GM23338 (cell line): ENCODE measurements at regions not wholly inside any gene's neighbourhood (a gene's known extent, or its start where the extent isn't known, plus 50 kb on each side); places are given as distances from the start of the nearest gene placed in this dataset.
A peak's percentile ranks its signal among the peaks of the same experiment; 100 is the strongest.

Source experiments
- ATAC-seq: fragments of 200-7000 bp; cut with Tn5 transposase; 3 replicates; pipeline ENCODE4 v1.9.1; 2020
- DNase-seq: peaks from one replicate; pipeline ENCODE4 v3.0.0-alpha.2; 2015; ENCODE audit warnings: low spot score
- H2AFZ ChIP-seq: fragments of 200-600 bp; sonication (generic); 2 replicates; pipeline ENCODE4 v1.8.0; 2016; ENCODE audit warnings: antibody characterized with exemption, mild to moderate bottlenecking, moderate library complexity
- H3F3A ChIP-seq: fragments of 200-600 bp; sonication (generic); replicated peaks from 2 replicates; pipeline ENCODE4 v1.8.0; 2017; ENCODE audit warnings: antibody characterized with exemption, mixed run types, low read depth
- H3K27ac ChIP-seq: fragments of 200-600 bp; sonication (generic); 2 replicates; pipeline ENCODE4 v1.6.1; 2016; ENCODE audit warnings: low read depth
- H3K27me3 ChIP-seq: fragments of 200-600 bp; sonication (generic); 2 replicates; pipeline ENCODE4 v1.8.0; 2016; ENCODE audit warnings: mild to moderate bottlenecking, mixed run types, moderate library complexity; ENCODE audit not compliant: insufficient read depth
- H3K36me3 ChIP-seq: fragments of 200-600 bp; sonication (generic); 2 replicates; pipeline ENCODE4 v1.8.0; 2016; ENCODE audit warnings: mild to moderate bottlenecking; ENCODE audit not compliant: insufficient read depth
- H3K4me1 ChIP-seq: fragments of 200-600 bp; sonication (generic); 2 replicates; pipeline ENCODE4 v1.8.0; 2016; ENCODE audit warnings: mild to moderate bottlenecking, moderate library complexity; ENCODE audit not compliant: insufficient read depth
- H3K4me2 ChIP-seq: fragments of 200-600 bp; sonication (generic); 2 replicates; pipeline ENCODE4 v1.7.1; 2017; ENCODE audit warnings: mixed run types
- H3K4me3 ChIP-seq: fragments of 200-600 bp; sonication (generic); 2 replicates; pipeline ENCODE4 v1.6.1; 2016; ENCODE audit warnings: mixed run types
- H3K79me2 ChIP-seq: fragments of 200-600 bp; sonication (generic); replicated peaks from 2 replicates; pipeline ENCODE4 v1.8.0; 2017; ENCODE audit warnings: mild to moderate bottlenecking; ENCODE audit not compliant: insufficient read depth
- H3K9me2 ChIP-seq: fragments of 200-600 bp; sonication (generic); 2 replicates; pipeline ENCODE4 v1.8.0; 2017; ENCODE audit not compliant: insufficient read depth
- H4K20me1 ChIP-seq: fragments of 200-600 bp; sonication (generic); replicated peaks from 2 replicates; pipeline ENCODE4 v1.8.0; 2017; ENCODE audit warnings: mild to moderate bottlenecking; ENCODE audit not compliant: insufficient read depth
- H3K27ac Mint-ChIP-seq: 2 replicates; pipeline ENCODE4 v1.8.0; 2020; ENCODE audit warnings: inconsistent platforms, mild to moderate bottlenecking, moderate library complexity, mixed read lengths
- H3K27me3 Mint-ChIP-seq: 3 replicates; pipeline ENCODE4 v1.8.0; 2022; ENCODE audit warnings: low read depth, mild to moderate bottlenecking, moderate library complexity, mixed read lengths, inconsistent platforms; ENCODE audit not compliant: insufficient read depth, poor library complexity
- H3K36me3 Mint-ChIP-seq: 3 replicates; pipeline ENCODE4 v1.8.0; 2021; ENCODE audit warnings: low read depth, mild to moderate bottlenecking, inconsistent platforms, moderate library complexity, mixed read lengths
- H3K4me1 Mint-ChIP-seq: 3 replicates; pipeline ENCODE4 v1.8.0; 2020; ENCODE audit warnings: mild to moderate bottlenecking, inconsistent platforms, mixed read lengths
- H3K4me3 Mint-ChIP-seq: 3 replicates; pipeline ENCODE4 v1.8.0; 2021; ENCODE audit warnings: moderate library complexity, mild to moderate bottlenecking, inconsistent platforms, mixed read lengths
- H3K9me3 Mint-ChIP-seq: 3 replicates; pipeline ENCODE4 v1.8.0; 2020; ENCODE audit warnings: moderate library complexity, mild to moderate bottlenecking, inconsistent platforms, mixed read lengths
- EZH2phosphoT487 ChIP-seq: fragments of 200-600 bp; sonication (generic); IDR thresholded peaks from one replicate; pipeline ENCODE4 v1.8.1; 2018; ENCODE audit warnings: antibody characterized with exemption; ENCODE audit not compliant: unreplicated experiment
- NANOG ChIP-seq: IDR thresholded peaks from 2 replicates; pipeline ENCODE4 v1.6.1; 2016; ENCODE audit warnings: antibody characterized with exemption, borderline replicate concordance
- ZNF114 ChIP-seq: fragments of 250-450 bp; sonication (Bioruptor Pico); IDR thresholded peaks from 2 replicates; pipeline ENCODE4 v1.5.0; 2020; ENCODE audit warnings: mild to moderate bottlenecking, moderate library complexity
- ZNF331 ChIP-seq: fragments of 250-450 bp; sonication (Bioruptor Pico); IDR thresholded peaks from 2 replicates; pipeline ENCODE4 v1.5.0; 2020; ENCODE audit warnings: low read depth, mild to moderate bottlenecking, moderate library complexity
- TF ChIP-seq, protein P1 (sequence below): fragments of 250-450 bp; sonication (Bioruptor Pico); IDR thresholded peaks from 2 replicates; pipeline ENCODE4 v1.5.0; 2020; ENCODE audit warnings: mild to moderate bottlenecking, moderate library complexity
- TF ChIP-seq, protein P2 (sequence below): IDR thresholded peaks from one replicate; pipeline ENCODE4 v1.6.1; 2018; ENCODE audit warnings: antibody characterized with exemption; ENCODE audit not compliant: unreplicated experiment

DNA sequence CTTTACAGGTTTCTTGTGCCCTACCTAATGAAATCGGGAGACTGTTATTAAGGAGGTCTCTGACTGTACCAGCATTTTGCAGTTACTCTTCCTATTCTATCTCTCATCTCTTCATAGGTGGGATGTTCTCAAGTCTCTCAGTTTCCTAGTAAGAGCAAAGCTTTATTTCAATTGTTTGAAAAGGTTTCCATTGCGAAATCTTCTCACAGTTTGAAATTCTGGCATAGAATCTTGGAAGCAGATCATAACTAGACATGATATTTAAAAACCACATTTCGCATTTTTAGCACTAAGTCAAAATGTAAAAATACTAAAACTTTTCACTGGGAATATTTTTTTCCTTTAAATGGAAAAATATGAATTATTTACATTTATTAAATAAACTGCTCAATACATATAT is 1311.4 kb downstream of the ROBO2 start (continued):
- TF ChIP-seq, protein P1, sequence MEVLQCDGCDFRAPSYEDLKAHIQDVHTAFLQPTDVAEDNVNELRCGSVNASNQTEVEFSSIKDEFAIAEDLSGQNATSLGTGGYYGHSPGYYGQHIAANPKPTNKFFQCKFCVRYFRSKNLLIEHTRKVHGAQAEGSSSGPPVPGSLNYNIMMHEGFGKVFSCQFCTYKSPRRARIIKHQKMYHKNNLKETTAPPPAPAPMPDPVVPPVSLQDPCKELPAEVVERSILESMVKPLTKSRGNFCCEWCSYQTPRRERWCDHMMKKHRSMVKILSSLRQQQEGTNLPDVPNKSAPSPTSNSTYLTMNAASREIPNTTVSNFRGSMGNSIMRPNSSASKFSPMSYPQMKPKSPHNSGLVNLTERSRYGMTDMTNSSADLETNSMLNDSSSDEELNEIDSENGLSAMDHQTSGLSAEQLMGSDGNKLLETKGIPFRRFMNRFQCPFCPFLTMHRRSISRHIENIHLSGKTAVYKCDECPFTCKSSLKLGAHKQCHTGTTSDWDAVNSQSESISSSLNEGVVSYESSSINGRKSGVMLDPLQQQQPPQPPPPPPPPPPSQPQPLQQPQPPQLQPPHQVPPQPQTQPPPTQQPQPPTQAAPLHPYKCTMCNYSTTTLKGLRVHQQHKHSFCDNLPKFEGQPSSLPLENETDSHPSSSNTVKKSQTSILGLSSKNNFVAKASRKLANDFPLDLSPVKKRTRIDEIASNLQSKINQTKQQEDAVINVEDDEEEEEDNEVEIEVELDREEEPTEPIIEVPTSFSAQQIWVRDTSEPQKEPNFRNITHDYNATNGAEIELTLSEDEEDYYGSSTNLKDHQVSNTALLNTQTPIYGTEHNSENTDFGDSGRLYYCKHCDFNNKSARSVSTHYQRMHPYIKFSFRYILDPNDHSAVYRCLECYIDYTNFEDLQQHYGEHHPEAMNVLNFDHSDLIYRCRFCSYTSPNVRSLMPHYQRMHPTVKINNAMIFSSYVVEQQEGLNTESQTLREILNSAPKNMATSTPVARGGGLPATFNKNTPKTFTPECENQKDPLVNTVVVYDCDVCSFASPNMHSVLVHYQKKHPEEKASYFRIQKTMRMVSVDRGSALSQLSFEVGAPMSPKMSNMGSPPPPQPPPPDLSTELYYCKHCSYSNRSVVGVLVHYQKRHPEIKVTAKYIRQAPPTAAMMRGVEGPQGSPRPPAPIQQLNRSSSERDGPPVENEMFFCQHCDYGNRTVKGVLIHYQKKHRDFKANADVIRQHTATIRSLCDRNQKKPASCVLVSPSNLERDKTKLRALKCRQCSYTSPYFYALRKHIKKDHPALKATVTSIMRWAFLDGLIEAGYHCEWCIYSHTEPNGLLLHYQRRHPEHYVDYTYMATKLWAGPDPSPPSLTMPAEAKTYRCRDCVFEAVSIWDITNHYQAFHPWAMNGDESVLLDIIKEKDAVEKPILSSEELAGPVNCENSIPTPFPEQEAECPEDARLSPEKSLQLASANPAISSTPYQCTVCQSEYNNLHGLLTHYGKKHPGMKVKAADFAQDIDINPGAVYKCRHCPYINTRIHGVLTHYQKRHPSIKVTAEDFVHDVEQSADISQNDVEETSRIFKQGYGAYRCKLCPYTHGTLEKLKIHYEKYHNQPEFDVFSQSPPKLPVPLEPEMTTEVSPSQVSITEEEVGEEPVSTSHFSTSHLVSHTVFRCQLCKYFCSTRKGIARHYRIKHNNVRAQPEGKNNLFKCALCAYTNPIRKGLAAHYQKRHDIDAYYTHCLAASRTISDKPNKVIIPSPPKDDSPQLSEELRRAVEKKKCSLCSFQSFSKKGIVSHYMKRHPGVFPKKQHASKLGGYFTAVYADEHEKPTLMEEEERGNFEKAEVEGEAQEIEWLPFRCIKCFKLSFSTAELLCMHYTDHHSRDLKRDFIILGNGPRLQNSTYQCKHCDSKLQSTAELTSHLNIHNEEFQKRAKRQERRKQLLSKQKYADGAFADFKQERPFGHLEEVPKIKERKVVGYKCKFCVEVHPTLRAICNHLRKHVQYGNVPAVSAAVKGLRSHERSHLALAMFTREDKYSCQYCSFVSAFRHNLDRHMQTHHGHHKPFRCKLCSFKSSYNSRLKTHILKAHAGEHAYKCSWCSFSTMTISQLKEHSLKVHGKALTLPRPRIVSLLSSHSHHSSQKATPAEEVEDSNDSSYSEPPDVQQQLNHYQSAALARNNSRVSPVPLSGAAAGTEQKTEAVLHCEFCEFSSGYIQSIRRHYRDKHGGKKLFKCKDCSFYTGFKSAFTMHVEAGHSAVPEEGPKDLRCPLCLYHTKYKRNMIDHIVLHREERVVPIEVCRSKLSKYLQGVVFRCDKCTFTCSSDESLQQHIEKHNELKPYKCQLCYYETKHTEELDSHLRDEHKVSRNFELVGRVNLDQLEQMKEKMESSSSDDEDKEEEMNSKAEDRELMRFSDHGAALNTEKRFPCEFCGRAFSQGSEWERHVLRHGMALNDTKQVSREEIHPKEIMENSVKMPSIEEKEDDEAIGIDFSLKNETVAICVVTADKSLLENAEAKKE = no peak

DNA sequence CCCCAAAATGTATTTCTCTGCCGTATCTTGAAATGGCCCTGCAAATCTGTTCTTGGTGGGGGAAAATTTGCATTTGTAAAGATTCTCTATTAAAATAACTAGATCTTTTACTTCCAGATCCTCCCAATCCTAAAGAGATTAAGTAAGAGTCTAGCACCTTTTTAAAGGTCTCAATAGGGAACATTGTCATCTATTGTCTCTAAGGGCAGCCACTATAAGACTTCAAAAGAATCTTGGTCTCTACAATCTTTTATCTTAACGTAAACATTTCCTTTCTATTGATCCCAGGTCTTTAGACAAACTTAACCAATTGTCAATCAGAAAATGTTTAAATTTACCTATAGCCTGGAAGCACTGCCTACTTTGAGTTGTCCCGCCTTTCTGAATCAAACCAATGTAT is 1313.3 kb downstream of the ROBO2 start:
- DNase-seq (no peak), ATAC-seq (no peak)
- Histone ChIP-seq H4K20me1 (no peaks in the 10 kb centered on the region), H3K9me2 (peaks cover 2% of the 10 kb centered on the region; the same call in 1 of the 2 replicates), H3F3A (no peaks in the 10 kb centered on the region), H3K4me3 (no peak overlapping the region), H3K27me3 (no peaks in the 10 kb centered on the region), H3K79me2 (no peaks in the 10 kb centered on the region), H3K4me2 (0 out of 2 replicates have a peak overlapping the region, but pooled peaks have one; percentile 4), H3K4me1 (peaks cover 29% of the 10 kb centered on the region), H2AFZ (no peak overlapping the region), H3K36me3 (no peaks in the 10 kb centered on the region), H3K27ac (no peak overlapping the region)
- H3K9me3 Mint-ChIP-seq = peaks cover 25% of the 10 kb centered on the region
- no peak overlapping the region for H3K27ac Mint-ChIP-seq
- no peak overlapping the region for H3K4me3 Mint-ChIP-seq
- peaks cover 32% of the 10 kb centered on the region for H3K36me3 Mint-ChIP-seq
- TF ChIP-seq, protein P2, sequence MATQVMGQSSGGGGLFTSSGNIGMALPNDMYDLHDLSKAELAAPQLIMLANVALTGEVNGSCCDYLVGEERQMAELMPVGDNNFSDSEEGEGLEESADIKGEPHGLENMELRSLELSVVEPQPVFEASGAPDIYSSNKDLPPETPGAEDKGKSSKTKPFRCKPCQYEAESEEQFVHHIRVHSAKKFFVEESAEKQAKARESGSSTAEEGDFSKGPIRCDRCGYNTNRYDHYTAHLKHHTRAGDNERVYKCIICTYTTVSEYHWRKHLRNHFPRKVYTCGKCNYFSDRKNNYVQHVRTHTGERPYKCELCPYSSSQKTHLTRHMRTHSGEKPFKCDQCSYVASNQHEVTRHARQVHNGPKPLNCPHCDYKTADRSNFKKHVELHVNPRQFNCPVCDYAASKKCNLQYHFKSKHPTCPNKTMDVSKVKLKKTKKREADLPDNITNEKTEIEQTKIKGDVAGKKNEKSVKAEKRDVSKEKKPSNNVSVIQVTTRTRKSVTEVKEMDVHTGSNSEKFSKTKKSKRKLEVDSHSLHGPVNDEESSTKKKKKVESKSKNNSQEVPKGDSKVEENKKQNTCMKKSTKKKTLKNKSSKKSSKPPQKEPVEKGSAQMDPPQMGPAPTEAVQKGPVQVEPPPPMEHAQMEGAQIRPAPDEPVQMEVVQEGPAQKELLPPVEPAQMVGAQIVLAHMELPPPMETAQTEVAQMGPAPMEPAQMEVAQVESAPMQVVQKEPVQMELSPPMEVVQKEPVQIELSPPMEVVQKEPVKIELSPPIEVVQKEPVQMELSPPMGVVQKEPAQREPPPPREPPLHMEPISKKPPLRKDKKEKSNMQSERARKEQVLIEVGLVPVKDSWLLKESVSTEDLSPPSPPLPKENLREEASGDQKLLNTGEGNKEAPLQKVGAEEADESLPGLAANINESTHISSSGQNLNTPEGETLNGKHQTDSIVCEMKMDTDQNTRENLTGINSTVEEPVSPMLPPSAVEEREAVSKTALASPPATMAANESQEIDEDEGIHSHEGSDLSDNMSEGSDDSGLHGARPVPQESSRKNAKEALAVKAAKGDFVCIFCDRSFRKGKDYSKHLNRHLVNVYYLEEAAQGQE = no peak
- peak; percentile 75; the same call in 1 of the 2 replicates for TF ChIP-seq NANOG
- no peak for TF ChIP-seq ZNF331 (CRISPR knock-in tag)
- TF ChIP-seq EZH2phosphoT487 = no peak
- TF ChIP-seq, protein P1 = no peak
- TF ChIP-seq ZNF114 (CRISPR knock-in tag) = no peak
- peaks cover 19% of the 10 kb centered on the region for H3K4me1 Mint-ChIP-seq
- H3K27me3 Mint-ChIP-seq = no peaks in the 10 kb centered on the region
